Neural progenitor cell (in vitro differentiated cells): ENCODE measurements at regions not wholly inside any gene's neighbourhood (a gene's known extent, or its start where the extent isn't known, plus 50 kb on each side); places are given as distances from the start of the nearest gene placed in this dataset.

Source experiments
- DNase-seq: peaks from one replicate; pipeline ENCODE4 v3.0.0-alpha.2; 2016; ENCODE audit warnings: low spot score
- H2AFZ ChIP-seq: fragments of 200-600 bp; sonication (generic); replicated peaks from 2 replicates; pipeline ENCODE4 v1.6.1; 2016; ENCODE audit warnings: antibody characterized with exemption
- H3F3A ChIP-seq: fragments of 200-600 bp; sonication (generic); 2 replicates; pipeline ENCODE4 v1.6.1; 2016; ENCODE audit warnings: antibody characterized with exemption, low read depth
- H3K27ac ChIP-seq: fragments of 200-600 bp; sonication (generic); 2 replicates; pipeline ENCODE4 v1.5.1; 2016; ENCODE audit warnings: mild to moderate bottlenecking
- H3K27me3 ChIP-seq: fragments of 200-600 bp; sonication (generic); 2 replicates; pipeline ENCODE4 v1.6.1; 2016; ENCODE audit warnings: mild to moderate bottlenecking, moderate library complexity
- H3K36me3 ChIP-seq: fragments of 200-600 bp; sonication (generic); 2 replicates; pipeline ENCODE4 v1.5.1; 2016
- H3K4me1 ChIP-seq: fragments of 200-600 bp; sonication (generic); 2 replicates; pipeline ENCODE4 v1.6.1; 2016; ENCODE audit warnings: mixed run types
- H3K4me2 ChIP-seq: fragments of 200-600 bp; sonication (generic); 2 replicates; pipeline ENCODE4 v1.6.1; 2016
- H3K4me3 ChIP-seq: fragments of 200-600 bp; sonication (generic); 2 replicates; pipeline ENCODE4 v1.5.1; 2016
- H3K79me2 ChIP-seq: fragments of 200-600 bp; sonication (generic); 2 replicates; pipeline ENCODE4 v1.6.1; 2016; ENCODE audit warnings: low read depth
- H3K9ac ChIP-seq: fragments of 200-600 bp; sonication (generic); 2 replicates; pipeline ENCODE4 v1.6.1; 2016
- H3K9me3 ChIP-seq: fragments of 200-600 bp; sonication (generic); 2 replicates; pipeline ENCODE4 v1.5.1; 2016; ENCODE audit warnings: low read depth
- H4K20me1 ChIP-seq: fragments of 200-600 bp; sonication (generic); 2 replicates; pipeline ENCODE4 v1.6.1; 2016; ENCODE audit warnings: low read depth
- H3K27ac Mint-ChIP-seq: 3 replicates; pipeline ENCODE4 v1.8.0; 2021; ENCODE audit warnings: mixed read lengths
- H3K27me3 Mint-ChIP-seq: 2 replicates; pipeline ENCODE4 v1.8.0; 2022; ENCODE audit warnings: low read depth, mild to moderate bottlenecking, inconsistent platforms, moderate library complexity, mixed read lengths; ENCODE audit not compliant: insufficient read depth
- H3K36me3 Mint-ChIP-seq: 3 replicates; pipeline ENCODE4 v1.8.0; 2021; ENCODE audit warnings: mixed read lengths
- H3K4me1 Mint-ChIP-seq: 3 replicates; pipeline ENCODE4 v1.8.0; 2021; ENCODE audit warnings: mixed read lengths
- H3K4me3 Mint-ChIP-seq: 3 replicates; pipeline ENCODE4 v1.8.0; 2021; ENCODE audit warnings: mild to moderate bottlenecking, moderate library complexity, mixed read lengths
- H3K9me3 Mint-ChIP-seq: 3 replicates; pipeline ENCODE4 v1.8.0; 2020; ENCODE audit warnings: mixed read lengths
- CTCF ChIP-seq: fragments of 200-600 bp; sonication (generic); IDR thresholded peaks from 2 replicates; pipeline ENCODE4 v1.5.1; 2017; ENCODE audit warnings: antibody characterized with exemption, mild to moderate bottlenecking
- EZH2 ChIP-seq: fragments of 200-600 bp; sonication (generic); IDR thresholded peaks from 2 replicates; pipeline ENCODE4 v1.6.1; 2017; ENCODE audit warnings: antibody characterized with exemption, mild to moderate bottlenecking, moderate library complexity
- EZH2phosphoT487 ChIP-seq: fragments of 200-600 bp; sonication (generic); IDR thresholded peaks from 2 replicates; pipeline ENCODE4 v1.6.1; 2017; ENCODE audit warnings: antibody characterized with exemption

GRCh38 chr17:11121341-11121985 lies 119.5 kb upstream of the SHISA6 start:
- no peak overlapping the region for H3K9ac ChIP-seq
- Mint-ChIP-seq H3K27ac (no peak overlapping the region), H3K36me3 (no peaks in the 10 kb centered on the region), H3K4me1 (no peaks in the 10 kb centered on the region), H3K4me3 (no peak overlapping the region), H3K9me3 (no peaks in the 10 kb centered on the region), H3K27me3 (peaks cover 4% of the 10 kb centered on the region)
- H3K27ac ChIP-seq, result no peak overlapping the region
- no peaks in the 10 kb centered on the region for H3K27me3 ChIP-seq
- no peaks in the 10 kb centered on the region for H3K79me2 ChIP-seq
- H3K4me2 ChIP-seq, result no peak overlapping the region
- H3K36me3 ChIP-seq, result no peaks in the 10 kb centered on the region
- H3K9me3 ChIP-seq, result no peaks in the 10 kb centered on the region
- DNase-seq, result no peak
- no peaks in the 10 kb centered on the region for H3K4me1 ChIP-seq
- H3K4me3 ChIP-seq, result no peak overlapping the region
- no peaks in the 10 kb centered on the region for H4K20me1 ChIP-seq
- no peaks in the 10 kb centered on the region for H3F3A ChIP-seq
- no peak overlapping the region for H2AFZ ChIP-seq
- TF ChIP-seq EZH2, result no peak
- TF ChIP-seq EZH2phosphoT487, result no peak
- no peak for TF ChIP-seq CTCF

- TF ChIP-seq EZH2 (no peak), CTCF (no peak), EZH2phosphoT487 (no peak)
- Histone ChIP-seq H3K27me3 (no peaks in the 10 kb centered on the region), H2AFZ (no peak overlapping the region), H3K4me3 (no peak overlapping the region), H3K9ac (no peak overlapping the region), H3K27ac (no peak overlapping the region), H3K36me3 (no peaks in the 10 kb centered on the region), H3F3A (no peaks in the 10 kb centered on the region), H3K4me2 (no peak overlapping the region), H3K79me2 (no peaks in the 10 kb centered on the region), H3K9me3 (no peaks in the 10 kb centered on the region), H4K20me1 (no peaks in the 10 kb centered on the region), H3K4me1 (no peaks in the 10 kb centered on the region)
- Mint-ChIP-seq H3K27ac (no peak overlapping the region), H3K9me3 (no peaks in the 10 kb centered on the region), H3K4me3 (no peak overlapping the region), H3K4me1 (no peaks in the 10 kb centered on the region), H3K27me3 (no peaks in the 10 kb centered on the region), H3K36me3 (no peaks in the 10 kb centered on the region)
- DNase-seq, result no peak
These were observed 131.9 kb upstream of the SHISA6 start for GRCh38 chr17:11109106-11109505.

GRCh38 chr17:11105141-11105540 lies 135.9 kb upstream of the SHISA6 start:
- Mint-ChIP-seq H3K27ac (no peak overlapping the region), H3K36me3 (no peaks in the 10 kb centered on the region), H3K27me3 (no peaks in the 10 kb centered on the region), H3K4me3 (no peak overlapping the region), H3K4me1 (no peaks in the 10 kb centered on the region), H3K9me3 (no peaks in the 10 kb centered on the region)
- no peaks in the 10 kb centered on the region for H3K36me3 ChIP-seq
- H3K4me2 ChIP-seq, result no peak overlapping the region
- H3K27ac ChIP-seq, result no peak overlapping the region
- H3F3A ChIP-seq, result no peaks in the 10 kb centered on the region
- no peak overlapping the region for H2AFZ ChIP-seq
- H3K79me2 ChIP-seq, result no peaks in the 10 kb centered on the region
- no peaks in the 10 kb centered on the region for H3K9me3 ChIP-seq
- H3K4me1 ChIP-seq, result no peaks in the 10 kb centered on the region
- no peak overlapping the region for H3K9ac ChIP-seq
- H3K4me3 ChIP-seq, result no peak overlapping the region
- DNase-seq, result no peak
- H3K27me3 ChIP-seq, result no peaks in the 10 kb centered on the region
- TF ChIP-seq EZH2 (no peak), CTCF (no peak), EZH2phosphoT487 (no peak)
- H4K20me1 ChIP-seq, result no peaks in the 10 kb centered on the region
